OCI-LY1 (cell line): ENCODE measurements at regions not wholly inside any gene's neighbourhood (a gene's known extent, or its start where the extent isn't known, plus 50 kb on each side); places are given as distances from the start of the nearest gene placed in this dataset.

ENCODE experiments used
- H2AFZ ChIP-seq: fragments of 200-600 bp; sonication (generic), shearing (Covaris generic); 2 replicates; pipeline ENCODE4 v1.6.0; 2014; ENCODE audit warnings: antibody characterized with exemption, mild to moderate bottlenecking, low read length
- H3F3A ChIP-seq: fragments of 200-600 bp; sonication (generic), shearing (Covaris generic); 2 replicates; pipeline ENCODE4 v1.6.0; 2014; ENCODE audit warnings: mild to moderate bottlenecking, antibody characterized with exemption, low read length, moderate library complexity; ENCODE audit not compliant: insufficient read depth
- H3K27ac ChIP-seq: fragments of 200-600 bp; sonication (generic); 2 replicates; pipeline ENCODE4 v1.5.1; 2014; ENCODE audit warnings: low read length, mixed run types, mild to moderate bottlenecking, low read depth; ENCODE audit not compliant: poor library complexity, severe bottlenecking
- H3K27me3 ChIP-seq: fragments of 200-600 bp; sonication (generic); 2 replicates; pipeline ENCODE4 v1.6.0; 2014; ENCODE audit warnings: antibody characterized with exemption, mild to moderate bottlenecking, low read length, moderate library complexity; ENCODE audit not compliant: insufficient read depth
- H3K36me3 ChIP-seq: fragments of 200-600 bp; sonication (generic); 2 replicates; pipeline ENCODE4 v1.6.1; 2014; ENCODE audit warnings: mild to moderate bottlenecking, antibody characterized with exemption, low read length, moderate library complexity, mixed read lengths; ENCODE audit not compliant: insufficient read depth
- H3K4me1 ChIP-seq: fragments of 200-600 bp; sonication (generic); 2 replicates; pipeline ENCODE4 v1.5.1; 2014; ENCODE audit warnings: mild to moderate bottlenecking, low read length, moderate library complexity; ENCODE audit not compliant: insufficient read depth, severe bottlenecking
- H3K4me2 ChIP-seq: fragments of 200-600 bp; sonication (generic), shearing (Covaris generic); 2 replicates; pipeline ENCODE4 v1.6.1; 2014; ENCODE audit warnings: low read length
- H3K4me3 ChIP-seq: fragments of 200-600 bp; sonication (generic); 2 replicates; pipeline ENCODE4 v1.5.1; 2014; ENCODE audit warnings: low read length, low read depth, mild to moderate bottlenecking, mixed read lengths; ENCODE audit not compliant: poor library complexity, severe bottlenecking
- H3K79me2 ChIP-seq: fragments of 200-600 bp; shearing (Covaris generic); 2 replicates; pipeline ENCODE4 v1.6.1; 2016; ENCODE audit warnings: mixed run types, low read length, mixed read lengths; ENCODE audit not compliant: insufficient read depth
- H3K9ac ChIP-seq: fragments of 200-600 bp; sonication (generic), shearing (Covaris generic); 2 replicates; pipeline ENCODE4 v1.6.1; 2014; ENCODE audit warnings: mild to moderate bottlenecking, low read length, mixed read lengths
- H3K9me2 ChIP-seq: fragments of 200-600 bp; sonication (generic), shearing (Covaris generic); 2 replicates; pipeline ENCODE4 v1.6.1; 2014; ENCODE audit warnings: low read depth, mild to moderate bottlenecking, low read length, mixed read lengths
- H3K9me3 ChIP-seq: fragments of 200-600 bp; shearing (Covaris generic); 2 replicates; pipeline ENCODE4 v1.6.1; 2014; ENCODE audit warnings: low read length, mixed read lengths
- H4K20me1 ChIP-seq: fragments of 200-600 bp; sonication (generic), shearing (Covaris generic); 2 replicates; pipeline ENCODE4 v1.6.0; 2016; ENCODE audit warnings: mild to moderate bottlenecking, low read length; ENCODE audit not compliant: insufficient read depth
- CTCF ChIP-seq: fragments of 200-600 bp; sonication (generic), shearing (Covaris generic); IDR thresholded peaks from 2 replicates; pipeline ENCODE4 v1.5.1; 2017; ENCODE audit warnings: mild to moderate bottlenecking, antibody characterized with exemption, low read length, moderate library complexity, mixed read lengths
- EZH2 ChIP-seq: fragments of 200-600 bp; sonication (generic), shearing (Covaris generic); IDR thresholded peaks from 2 replicates; pipeline ENCODE4 v1.8.0; 2017; ENCODE audit warnings: borderline replicate concordance, mixed run types, mild to moderate bottlenecking, antibody characterized with exemption, low read length, moderate library complexity, mixed read lengths

- Histone ChIP-seq H3K27me3 (no peaks in the 10 kb centered on the region), H2AFZ (no peak overlapping the region), H3K4me2 (no peak overlapping the region), H3K9me2 (no peaks in the 10 kb centered on the region), H3K9me3 (no peaks in the 10 kb centered on the region), H3K4me3 (no peak overlapping the region), H3K9ac (no peak overlapping the region), H3K27ac (no peak overlapping the region), H3K36me3 (no peaks in the 10 kb centered on the region), H3K4me1 (no peaks in the 10 kb centered on the region), H3K79me2 (no peaks in the 10 kb centered on the region), H3F3A (no peaks in the 10 kb centered on the region), H4K20me1 (no peaks in the 10 kb centered on the region)
- TF ChIP-seq CTCF (no peak), EZH2 (no peak)
Observed at GRCh38 chr10:44293306-44293778, 91.6 kb downstream of the CXCL12 start.

GRCh38 chr10:44292390-44293002 is 92.4 kb downstream of the CXCL12 start:
- Histone ChIP-seq H4K20me1 (no peaks in the 10 kb centered on the region), H2AFZ (no peak overlapping the region), H3K4me2 (no peak overlapping the region), H3K79me2 (no peaks in the 10 kb centered on the region), H3K27me3 (no peaks in the 10 kb centered on the region), H3K9ac (no peak overlapping the region), H3K9me3 (no peaks in the 10 kb centered on the region), H3F3A (no peaks in the 10 kb centered on the region), H3K9me2 (no peaks in the 10 kb centered on the region), H3K36me3 (no peaks in the 10 kb centered on the region), H3K4me3 (no peak overlapping the region), H3K4me1 (no peaks in the 10 kb centered on the region), H3K27ac (no peak overlapping the region)
- no peak for TF ChIP-seq CTCF
- TF ChIP-seq EZH2 = no peak

- Histone ChIP-seq H2AFZ (no peak overlapping the region), H3F3A (no peaks in the 10 kb centered on the region), H3K9ac (no peak overlapping the region), H3K79me2 (no peaks in the 10 kb centered on the region), H4K20me1 (no peaks in the 10 kb centered on the region), H3K4me3 (no peak overlapping the region), H3K27me3 (no peaks in the 10 kb centered on the region), H3K9me2 (no peaks in the 10 kb centered on the region), H3K27ac (no peak overlapping the region), H3K36me3 (no peaks in the 10 kb centered on the region), H3K4me2 (no peak overlapping the region), H3K4me1 (no peaks in the 10 kb centered on the region), H3K9me3 (no peaks in the 10 kb centered on the region)
- TF ChIP-seq EZH2 (no peak), CTCF (no peak)
Observed at GRCh38 chr10:44291091-44291490, 93.8 kb downstream of the CXCL12 start.
